Esophagus mucosa (tissue), 1 donor: ENCODE measurements at regions not wholly inside any gene's neighbourhood (a gene's known extent, or its start where the extent isn't known, plus 50 kb on each side); places are given as distances from the start of the nearest gene placed in this dataset.

Source experiments
- ATAC-seq: fragments of 200-7000 bp; cut with Tn5 transposase; one replicate; pipeline ENCODE4 v1.9.1; 2020
- donor health status: DM: yes; HTN: yes; CAD: no.

- no peak for ATAC-seq
Observed at GRCh38 chr16:65787921-65788320, 578.6 kb upstream of the CDH5 start.

GRCh38 chr16:65786916-65787315 is 579.6 kb upstream of the CDH5 start:
- ATAC-seq, result no peak

GRCh38 chr16:65783709-65784474 is 582.6 kb upstream of the CDH5 start:
- no peak for ATAC-seq

- ATAC-seq, result peak; percentile 10
Observed at GRCh38 chr16:65782611-65783600, 583.6 kb upstream of the CDH5 start.

- ATAC-seq, result no peak
Observed at GRCh38 chr16:65781855-65782254, 584.6 kb upstream of the CDH5 start.

GRCh38 chr16:65781363-65781762 is 585.1 kb upstream of the CDH5 start:
- no peak for ATAC-seq

- no peak for ATAC-seq
Observed at GRCh38 chr16:65779201-65779600, 587.3 kb upstream of the CDH5 start.

GRCh38 chr16:65776639-65777183 is 589.8 kb upstream of the CDH5 start:
- ATAC-seq, result no peak

GRCh38 chr16:65775829-65776228 is 590.7 kb upstream of the CDH5 start:
- ATAC-seq, result no peak

- ATAC-seq, result no peak
Observed at GRCh38 chr16:65774350-65774749, 592.1 kb upstream of the CDH5 start.

- no peak for ATAC-seq
Observed at GRCh38 chr16:65773301-65773874, 593.1 kb upstream of the CDH5 start.

GRCh38 chr16:65772134-65772732 is 594.3 kb upstream of the CDH5 start:
- no peak for ATAC-seq

GRCh38 chr16:65771707-65772106 is 594.8 kb upstream of the CDH5 start:
- ATAC-seq, result no peak

GRCh38 chr16:65770752-65771151 is 595.7 kb upstream of the CDH5 start:
- ATAC-seq, result no peak

- ATAC-seq, result no peak
Observed at GRCh38 chr16:65769776-65770438, 596.6 kb upstream of the CDH5 start.

GRCh38 chr16:65769055-65769465 is 597.4 kb upstream of the CDH5 start:
- ATAC-seq, result no peak

- ATAC-seq, result no peak
Observed at GRCh38 chr16:65767125-65767524, 599.4 kb upstream of the CDH5 start.

GRCh38 chr16:65763640-65764305 is 602.7 kb upstream of the CDH5 start:
- ATAC-seq, result no peak

- no peak for ATAC-seq
Observed at GRCh38 chr16:65760874-65761273, 605.6 kb upstream of the CDH5 start.

GRCh38 chr16:65758620-65759019 is 607.9 kb upstream of the CDH5 start:
- no peak for ATAC-seq

GRCh38 chr16:65757064-65757463 is 609.4 kb upstream of the CDH5 start:
- no peak for ATAC-seq
